Activated gamma-delta T cell treated with Interleukin-2 at 50 U/mL for 16 hours (primary cell): ENCODE measurements at regions not wholly inside any gene's neighbourhood (a gene's known extent, or its start where the extent isn't known, plus 50 kb on each side); places are given as distances from the start of the nearest gene placed in this dataset.
"Not testable (repeated sequence)": the region's sequence is repeated elsewhere in the genome, so short reads cannot be mapped to it uniquely, and the experiment has no call there.

ENCODE experiments used
- DNase-seq: peaks from one replicate; pipeline ENCODE4 v3.0.0-alpha.2; 2020

- no peak for DNase-seq
These were observed 211.0 kb upstream of the POGK start for GRCh38 chr1:166628259-166628658.

GRCh38 chr1:166629946-166630345, 209.3 kb upstream of the POGK start:
- no peak for DNase-seq

- no peak for DNase-seq
These were observed 208.9 kb upstream of the POGK start for GRCh38 chr1:166630369-166630768.

- DNase-seq = no peak
These were observed 201.1 kb upstream of the POGK start for GRCh38 chr1:166638137-166638536.

GRCh38 chr1:166657228-166657627, 182.0 kb upstream of the POGK start:
- DNase-seq = not testable (repeated sequence)

- not testable (repeated sequence) for DNase-seq
These were observed 172.5 kb upstream of the POGK start for GRCh38 chr1:166666790-166667189.

- DNase-seq = not testable (repeated sequence)
These were observed 171.7 kb upstream of the POGK start for GRCh38 chr1:166667600-166667999.

- no peak for DNase-seq
These were observed 167.6 kb upstream of the POGK start for GRCh38 chr1:166671627-166672026.

- DNase-seq = no peak
These were observed 165.6 kb upstream of the POGK start for GRCh38 chr1:166673722-166674121.

GRCh38 chr1:166675213-166675612, 164.1 kb upstream of the POGK start:
- no peak for DNase-seq

- DNase-seq = no peak
These were observed 162.3 kb upstream of the POGK start for GRCh38 chr1:166676981-166677380.

- no peak for DNase-seq
These were observed 159.9 kb upstream of the POGK start for GRCh38 chr1:166679369-166679768.

- no peak for DNase-seq
These were observed 156.7 kb upstream of the POGK start for GRCh38 chr1:166682588-166682987.

- not testable (repeated sequence) for DNase-seq
These were observed 154.6 kb upstream of the POGK start for GRCh38 chr1:166684669-166685068.

GRCh38 chr1:166685200-166685599, 154.1 kb upstream of the POGK start:
- DNase-seq = no peak

- DNase-seq = not testable (repeated sequence)
These were observed 153.4 kb upstream of the POGK start for GRCh38 chr1:166685891-166686290.

GRCh38 chr1:166690596-166690995, 148.7 kb upstream of the POGK start:
- not testable (repeated sequence) for DNase-seq

- no peak for DNase-seq
These were observed 147.8 kb upstream of the POGK start for GRCh38 chr1:166691476-166691875.

- no peak for DNase-seq
These were observed 146.9 kb upstream of the POGK start for GRCh38 chr1:166692346-166692745.

- no peak for DNase-seq
These were observed 146.1 kb upstream of the POGK start for GRCh38 chr1:166693158-166693557.

- no peak for DNase-seq
These were observed 145.5 kb upstream of the POGK start for GRCh38 chr1:166693673-166694297.

- no peak for DNase-seq
These were observed 144.2 kb upstream of the POGK start for GRCh38 chr1:166695115-166695514.

GRCh38 chr1:166695834-166696233, 143.4 kb upstream of the POGK start:
- DNase-seq = not testable (repeated sequence)

GRCh38 chr1:166698771-166699170, 140.5 kb upstream of the POGK start:
- DNase-seq = no peak

GRCh38 chr1:166699613-166700012, 139.7 kb upstream of the POGK start:
- no peak for DNase-seq
